SK-N-MC (cell line): ENCODE measurements at regions not wholly inside any gene's neighbourhood (a gene's known extent, or its start where the extent isn't known, plus 50 kb on each side); places are given as distances from the start of the nearest gene placed in this dataset.
A peak's percentile ranks its signal among the peaks of the same experiment; 100 is the strongest.
"Not testable (repeated sequence)": the region's sequence is repeated elsewhere in the genome, so short reads cannot be mapped to it uniquely, and the experiment has no call there.

ENCODE experiments used
- DNase-seq: peaks from one replicate; pipeline ENCODE4 v3.0.0-alpha.2; 2011; ENCODE audit warnings: low read depth, low spot score
- H3K27ac ChIP-seq: fragments of 200-600 bp; sonication (generic); 2 replicates; pipeline ENCODE4 v1.5.1; 2016; ENCODE audit warnings: mixed run types
- H3K36me3 ChIP-seq: fragments of 200-600 bp; sonication (generic); 2 replicates; pipeline ENCODE4 v1.6.1; 2017; ENCODE audit warnings: antibody characterized with exemption, low read length, mixed read lengths; ENCODE audit not compliant: insufficient read depth
- H3K4me3 ChIP-seq: fragments of 200-600 bp; sonication (generic); 2 replicates; pipeline ENCODE4 v1.5.1; 2016
- H3K9ac ChIP-seq: fragments of 200-600 bp; sonication (generic); 2 replicates; pipeline ENCODE4 v1.8.0; 2017; ENCODE audit warnings: mixed run types, mixed read lengths; ENCODE audit not compliant: insufficient read length
- H3K9me3 ChIP-seq: fragments of 200-600 bp; sonication (generic); 2 replicates; pipeline ENCODE4 v1.6.1; 2017; ENCODE audit warnings: low read depth, mild to moderate bottlenecking, antibody characterized with exemption, low read length, moderate library complexity, mixed read lengths
- EZH2 ChIP-seq: fragments of 200-600 bp; sonication (generic); IDR thresholded peaks from one replicate; pipeline ENCODE4 v1.6.1; 2017; ENCODE audit warnings: antibody characterized with exemption
- FOXP2 ChIP-seq: optimal IDR thresholded peaks from 2 replicates; pipeline ENCODE3; 2011; ENCODE audit warnings: mild to moderate bottlenecking, moderate library complexity; ENCODE audit not compliant: insufficient read depth; ENCODE audit errors: extremely low read length, control extremely low read depth
- POLR2AphosphoS5 ChIP-seq: IDR thresholded peaks from 2 replicates; pipeline ENCODE4 v1.6.1; 2012; ENCODE audit warnings: mild to moderate bottlenecking, low read depth, low read length, borderline replicate concordance

DNA sequence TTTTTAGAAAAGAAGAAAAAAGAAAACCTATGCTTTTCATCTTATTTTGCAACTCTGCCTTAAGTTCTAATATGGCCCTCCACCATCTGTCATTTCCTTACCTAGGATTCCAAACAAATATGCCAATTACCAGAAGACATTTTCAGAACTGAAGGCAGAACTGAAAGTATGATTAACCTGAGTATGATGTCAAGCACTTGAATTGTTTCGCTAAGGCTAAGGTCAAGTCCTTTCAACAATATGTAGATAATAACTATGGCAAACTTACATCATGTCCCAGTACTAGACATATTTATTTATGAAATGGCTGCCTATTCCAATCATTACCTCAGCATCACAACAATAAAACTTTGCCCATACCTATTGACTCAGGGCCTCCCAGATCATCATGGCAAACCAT lies 91.0 kb downstream of the OR13H1 start:
- no peak for TF ChIP-seq POLR2AphosphoS5
- no peak for TF ChIP-seq EZH2
- TF ChIP-seq FOXP2: no peak
- H3K4me3 ChIP-seq: no peak overlapping the region
- no peak for DNase-seq
- no peak overlapping the region for H3K27ac ChIP-seq
- no peaks in the 10 kb centered on the region for H3K36me3 ChIP-seq
- no peaks in the 10 kb centered on the region for H3K9me3 ChIP-seq
- H3K9ac ChIP-seq: no peak overlapping the region

DNA sequence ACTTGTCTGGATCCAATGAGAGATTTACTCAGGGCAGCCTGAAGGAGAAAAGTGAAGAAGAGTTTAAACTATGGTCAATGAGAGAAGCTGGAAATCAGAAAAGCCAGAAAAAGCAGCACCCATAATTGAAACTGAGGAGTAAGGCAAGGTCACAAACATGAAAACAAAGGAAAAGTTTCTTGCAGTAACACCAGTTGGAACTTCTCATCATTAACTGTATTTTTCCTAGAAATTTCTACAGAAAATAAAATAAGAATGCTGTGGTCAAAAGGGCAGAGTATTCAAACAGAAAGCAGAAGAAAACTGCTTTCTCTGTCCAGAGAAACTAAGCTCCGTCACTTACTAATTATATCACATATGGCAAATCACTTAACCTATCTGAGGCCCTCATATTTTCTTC lies 102.2 kb downstream of the OR13H1 start:
- no peak overlapping the region for H3K27ac ChIP-seq
- TF ChIP-seq POLR2AphosphoS5: no peak
- no peak for TF ChIP-seq FOXP2
- no peak for TF ChIP-seq EZH2
- H3K9me3 ChIP-seq: no peaks in the 10 kb centered on the region
- H3K9ac ChIP-seq: no peak overlapping the region
- H3K36me3 ChIP-seq: no peaks in the 10 kb centered on the region
- no peak for DNase-seq
- H3K4me3 ChIP-seq: no peak overlapping the region

DNA sequence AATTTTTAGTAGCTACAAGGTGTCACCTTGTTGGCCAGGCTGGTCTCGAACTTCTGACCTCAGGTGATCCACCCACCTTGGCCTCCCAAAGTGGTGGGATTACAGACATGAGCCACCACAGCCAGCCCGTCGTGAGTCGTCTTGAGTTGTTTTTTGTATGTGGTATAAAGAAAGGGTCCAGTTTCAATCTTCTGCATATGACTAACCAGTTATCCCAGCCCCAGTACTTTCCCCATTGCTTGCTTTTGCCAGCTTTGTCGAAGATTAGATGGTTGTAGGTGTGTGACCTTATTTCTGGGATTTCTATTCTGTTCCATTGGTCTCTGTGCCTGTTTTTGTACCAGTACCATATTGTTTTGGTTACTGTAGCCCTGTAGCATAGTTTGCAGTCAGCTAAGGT lies 105.9 kb downstream of the OR13H1 start:
- H3K9ac ChIP-seq: no peak overlapping the region
- H3K4me3 ChIP-seq: no peak overlapping the region
- H3K27ac ChIP-seq: no peak overlapping the region
- H3K9me3 ChIP-seq: no peaks in the 10 kb centered on the region
- DNase-seq: no peak
- H3K36me3 ChIP-seq: no peaks in the 10 kb centered on the region
- TF ChIP-seq EZH2: no peak
- no peak for TF ChIP-seq FOXP2
- no peak for TF ChIP-seq POLR2AphosphoS5

DNA sequence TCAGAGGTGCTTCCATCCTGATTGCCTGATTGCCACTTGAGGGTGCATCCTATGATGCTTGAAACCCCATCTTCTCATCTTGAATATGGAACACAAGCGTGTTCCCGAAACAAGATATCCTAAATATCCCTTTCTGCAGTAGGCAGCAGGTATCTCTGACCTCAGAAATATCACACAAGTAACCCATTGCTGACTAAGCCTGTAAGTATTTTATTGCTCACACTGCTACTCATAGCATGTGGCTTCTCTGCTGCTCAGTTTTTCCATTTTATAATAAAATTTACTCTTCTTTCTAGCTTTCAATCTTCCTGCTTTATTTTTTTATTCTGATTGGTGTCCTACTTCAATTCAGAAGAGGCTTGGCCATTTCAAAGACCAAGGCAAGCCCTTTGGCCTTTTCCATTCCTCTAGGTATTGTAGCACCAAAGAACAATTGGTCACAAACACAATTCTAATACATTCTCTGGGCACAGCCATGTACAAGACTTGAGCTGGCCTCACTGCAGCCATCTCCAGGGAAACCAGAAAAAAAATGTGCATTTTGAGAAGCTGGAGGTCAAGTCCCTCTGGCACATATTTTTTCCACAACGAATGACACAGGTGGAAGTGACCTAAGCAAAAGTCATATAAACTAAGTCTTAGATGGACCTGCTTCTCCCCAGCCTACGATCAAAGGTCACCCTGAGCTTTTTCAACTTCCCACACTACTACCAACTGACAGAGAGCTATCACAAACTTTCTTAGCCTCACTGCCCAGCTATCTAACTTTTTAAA lies 107.0 kb downstream of the OR13H1 start:
- H3K4me3 ChIP-seq: no peak overlapping the region
- H3K27ac ChIP-seq: no peak overlapping the region
- no peak overlapping the region for H3K9ac ChIP-seq
- H3K9me3 ChIP-seq: no peaks in the 10 kb centered on the region
- TF ChIP-seq FOXP2 (no peak), POLR2AphosphoS5 (no peak), EZH2 (no peak)
- no peak for DNase-seq
- no peaks in the 10 kb centered on the region for H3K36me3 ChIP-seq

DNA sequence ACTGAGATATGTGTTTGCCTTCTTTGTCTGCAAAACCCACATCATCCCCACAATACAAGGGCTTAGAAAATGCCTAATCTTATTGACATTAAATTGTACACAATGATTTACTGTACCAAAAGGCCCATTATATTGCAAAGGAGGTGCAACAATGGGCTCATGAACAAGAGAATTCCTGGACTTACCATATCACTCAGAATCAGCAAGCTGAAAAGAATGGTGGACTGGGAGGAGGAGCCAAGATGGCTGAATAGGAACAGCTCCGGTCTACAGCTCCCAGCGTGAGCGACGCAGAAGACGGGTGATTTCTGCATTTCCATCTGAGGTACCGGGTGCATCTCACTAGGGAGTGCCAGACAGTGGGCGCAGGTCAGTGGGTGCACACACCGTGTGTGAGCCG lies 119.9 kb downstream of the OR13H1 start:
- H3K9me3 ChIP-seq, H3K36me3 ChIP-seq, H3K27ac ChIP-seq, H3K4me3 ChIP-seq, DNase-seq, H3K9ac ChIP-seq: not testable (repeated sequence)

DNA sequence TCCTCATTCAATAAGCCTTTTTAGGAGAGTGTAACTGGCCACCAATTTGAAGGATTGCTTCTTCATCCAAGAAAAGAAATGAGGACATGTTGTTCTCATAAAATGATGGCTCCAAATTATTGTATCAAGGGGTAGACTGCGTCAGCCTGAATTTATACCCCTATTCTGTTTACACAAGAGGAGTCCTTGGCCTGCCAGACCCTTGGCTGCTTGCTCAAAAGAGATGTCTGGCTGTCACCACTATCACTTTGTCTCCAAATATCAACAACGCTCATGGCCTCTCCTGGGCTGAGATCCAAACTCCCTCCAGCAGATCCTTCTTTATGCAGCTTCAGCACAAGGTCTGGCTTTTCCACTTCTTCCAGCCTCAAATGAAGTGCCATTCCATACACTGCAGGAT lies 127.9 kb downstream of the OR13H1 start:
- no peak for DNase-seq
- Histone ChIP-seq H3K9me3 (no peaks in the 10 kb centered on the region), H3K9ac (no peak overlapping the region), H3K27ac (no peak overlapping the region), H3K4me3 (no peak overlapping the region), H3K36me3 (no peaks in the 10 kb centered on the region)
- TF ChIP-seq EZH2 (no peak), POLR2AphosphoS5 (no peak), FOXP2 (no peak)

DNA sequence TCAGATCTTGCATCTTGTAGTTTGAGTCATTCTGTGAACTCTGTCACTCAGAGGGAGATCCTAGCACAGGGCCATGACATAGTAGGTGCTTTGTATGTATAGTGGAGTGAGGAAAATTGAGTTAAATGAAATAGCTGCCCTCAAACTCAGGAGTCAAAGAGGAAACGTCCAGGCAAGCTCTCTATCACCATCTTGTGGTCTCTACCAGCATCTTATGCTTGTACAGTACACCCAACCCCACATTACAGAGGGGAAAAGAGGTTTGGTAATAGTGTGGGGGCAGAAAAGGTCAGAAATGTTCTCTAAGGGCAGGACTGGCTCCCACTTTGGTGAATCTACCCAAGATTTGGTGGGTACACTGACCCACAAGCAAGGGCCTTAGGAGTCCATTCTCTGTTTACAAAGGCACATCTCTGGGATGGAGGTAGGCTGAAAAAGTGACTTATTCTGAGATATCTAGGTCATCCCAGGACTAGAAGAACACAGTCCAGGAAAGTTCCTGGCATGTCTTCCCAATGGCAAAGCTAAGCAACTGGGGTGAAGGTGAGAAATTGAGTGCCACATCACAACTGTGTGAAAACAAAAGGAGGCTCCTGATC lies 131.8 kb downstream of the OR13H1 start:
- no peak for DNase-seq
- TF ChIP-seq EZH2 (no peak), POLR2AphosphoS5 (no peak), FOXP2 (no peak)
- no peak overlapping the region for H3K9ac ChIP-seq

DNA sequence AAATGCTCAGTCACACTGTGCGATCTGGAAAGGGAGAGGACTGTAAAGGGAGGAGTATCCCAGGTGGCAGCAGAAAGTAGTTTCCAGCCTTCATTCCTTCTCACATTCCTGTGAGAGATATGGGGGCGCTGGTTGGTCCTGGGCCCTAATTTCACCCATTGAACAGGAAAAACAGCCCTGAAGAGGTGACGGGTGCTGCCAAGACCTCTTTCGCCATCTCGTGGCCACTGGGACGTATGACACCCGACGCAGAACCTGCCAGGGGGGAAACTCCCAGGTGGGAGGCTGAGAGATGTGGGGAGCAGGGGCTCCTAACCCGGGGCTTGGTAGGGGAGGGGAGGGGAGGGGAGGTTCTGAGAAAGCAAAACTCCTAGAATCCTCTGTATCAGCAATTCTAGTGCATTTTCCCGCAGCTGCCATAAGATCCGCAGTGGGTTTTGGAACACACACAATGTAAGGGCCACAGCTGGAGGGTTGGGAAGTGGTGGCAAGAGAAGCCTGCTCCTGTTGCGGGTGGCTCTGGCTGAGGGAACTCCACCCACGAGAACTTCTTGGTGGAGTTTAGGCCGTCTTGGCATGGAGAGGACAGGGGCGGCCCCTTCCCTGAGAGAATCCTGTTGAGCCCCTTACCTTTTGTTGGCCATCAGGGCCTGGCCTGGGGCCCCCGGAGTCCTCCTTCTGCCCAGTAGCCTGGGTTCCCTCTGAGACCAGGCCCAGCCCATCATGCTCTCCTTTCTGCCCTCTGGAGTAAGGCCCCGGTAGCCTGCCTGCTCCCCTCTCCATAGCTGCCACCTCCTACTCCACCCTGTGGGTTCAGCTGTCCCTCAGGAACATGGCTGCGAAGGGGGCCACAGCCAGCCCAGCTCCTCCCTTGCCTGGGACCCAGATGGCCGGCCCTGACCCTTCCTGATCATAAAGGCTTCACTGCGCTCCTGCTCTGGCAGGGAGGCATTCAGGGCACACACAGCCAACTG lies 134.1 kb downstream of the OR13H1 start:
- no peak for DNase-seq
- Histone ChIP-seq H3K27ac (no peak overlapping the region), H3K36me3 (no peaks in the 10 kb centered on the region), H3K4me3 (no peak overlapping the region), H3K9ac (no peak overlapping the region), H3K9me3 (no peaks in the 10 kb centered on the region)
- TF ChIP-seq POLR2AphosphoS5: no peak
- TF ChIP-seq EZH2: no peak
- TF ChIP-seq FOXP2: no peak

More for the DNA sequence above, 131.8 kb downstream of the OR13H1 start:
- Histone ChIP-seq H3K9me3 (no peaks in the 10 kb centered on the region), H3K4me3 (no peak overlapping the region), H3K27ac (no peak overlapping the region), H3K36me3 (no peaks in the 10 kb centered on the region)

DNA sequence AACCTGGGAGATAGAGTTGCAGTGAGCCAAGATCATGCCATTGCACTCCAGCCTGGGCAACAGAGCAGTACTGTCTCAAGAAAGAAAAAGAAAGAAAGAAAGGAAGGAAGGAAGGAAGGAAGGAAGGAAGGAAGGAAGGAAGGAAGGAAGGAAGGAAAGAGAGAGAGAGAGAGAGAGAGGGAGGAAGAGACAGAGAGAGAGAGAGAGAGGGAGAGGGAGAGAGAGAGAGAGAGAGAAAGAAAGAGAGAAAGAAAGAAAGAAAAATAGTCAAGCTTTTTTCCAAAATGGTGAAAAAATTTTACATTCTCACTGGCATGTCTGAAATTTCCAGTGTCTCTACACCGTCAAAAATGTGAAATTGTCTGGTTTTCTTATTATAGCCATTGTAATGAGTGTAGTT lies 138.9 kb downstream of the OR13H1 start:
- H3K4me3 ChIP-seq, DNase-seq, H3K9ac ChIP-seq, H3K36me3 ChIP-seq, H3K9me3 ChIP-seq: not testable (repeated sequence)
- peak overlapping the region; percentile 71; the same call in 1 of the 2 replicates for H3K27ac ChIP-seq
